Osteocyte (in vitro differentiated cells): ENCODE measurements at regions not wholly inside any gene's neighbourhood (a gene's known extent, or its start where the extent isn't known, plus 50 kb on each side); places are given as distances from the start of the nearest gene placed in this dataset.

ENCODE experiments used
- DNase-seq: peaks from one replicate; pipeline ENCODE4 v3.0.0; 2021; ENCODE audit warnings: mixed read lengths; ENCODE audit not compliant: unreplicated experiment; ENCODE audit errors: extremely low spot score
- H3K27ac Mint-ChIP-seq: one replicate; pipeline ENCODE4 v1.8.0; 2021; ENCODE audit warnings: mild to moderate bottlenecking, mixed read lengths; ENCODE audit not compliant: unreplicated experiment
- H3K27me3 Mint-ChIP-seq: one replicate; pipeline ENCODE4 v1.8.0; 2021; ENCODE audit warnings: mixed read lengths; ENCODE audit not compliant: unreplicated experiment
- H3K36me3 Mint-ChIP-seq: one replicate; pipeline ENCODE4 v1.8.0; 2021; ENCODE audit warnings: mixed read lengths; ENCODE audit not compliant: unreplicated experiment
- H3K4me1 Mint-ChIP-seq: one replicate; pipeline ENCODE4 v1.8.0; 2021; ENCODE audit warnings: mixed read lengths; ENCODE audit not compliant: unreplicated experiment
- H3K4me3 Mint-ChIP-seq: one replicate; pipeline ENCODE4 v1.8.0; 2021; ENCODE audit warnings: mild to moderate bottlenecking, moderate library complexity, mixed read lengths; ENCODE audit not compliant: unreplicated experiment
- H3K9me3 Mint-ChIP-seq: one replicate; pipeline ENCODE4 v1.8.0; 2021; ENCODE audit warnings: mixed read lengths; ENCODE audit not compliant: unreplicated experiment
- CTCF ChIP-seq: fragments of 200-600 bp; sonication (generic); IDR thresholded peaks from 2 replicates; pipeline ENCODE4 v1.5.0; 2021; ENCODE audit warnings: antibody characterized with exemption, mild to moderate bottlenecking, moderate library complexity

GRCh38 chr18:37654034-37654433 lies 88.4 kb upstream of the CELF4 start:
- peaks cover 21% of the 10 kb centered on the region for H3K9me3 Mint-ChIP-seq
- no peaks in the 10 kb centered on the region for H3K36me3 Mint-ChIP-seq
- no peak for DNase-seq
- H3K4me1 Mint-ChIP-seq: no peaks in the 10 kb centered on the region
- H3K4me3 Mint-ChIP-seq: no peak overlapping the region
- no peak overlapping the region for H3K27ac Mint-ChIP-seq
- no peak for TF ChIP-seq CTCF
- no peaks in the 10 kb centered on the region for H3K27me3 Mint-ChIP-seq

- Mint-ChIP-seq H3K4me3 (no peak overlapping the region), H3K4me1 (no peaks in the 10 kb centered on the region), H3K36me3 (no peaks in the 10 kb centered on the region), H3K9me3 (peaks cover 17% of the 10 kb centered on the region), H3K27me3 (no peaks in the 10 kb centered on the region), H3K27ac (no peak overlapping the region)
- no peak for TF ChIP-seq CTCF
- DNase-seq: peak; percentile 30
Measured at GRCh38 chr18:37653618-37654017, 88.0 kb upstream of the CELF4 start.

GRCh38 chr18:37649930-37650329 lies 84.3 kb upstream of the CELF4 start:
- no peaks in the 10 kb centered on the region for H3K27me3 Mint-ChIP-seq
- H3K36me3 Mint-ChIP-seq: no peaks in the 10 kb centered on the region
- H3K27ac Mint-ChIP-seq: no peak overlapping the region

GRCh38 chr18:37649416-37649815 lies 83.8 kb upstream of the CELF4 start:
- no peak for DNase-seq
- Mint-ChIP-seq H3K9me3 (peaks cover 23% of the 10 kb centered on the region), H3K4me3 (no peak overlapping the region), H3K27ac (no peak overlapping the region), H3K27me3 (no peaks in the 10 kb centered on the region), H3K4me1 (no peaks in the 10 kb centered on the region), H3K36me3 (no peaks in the 10 kb centered on the region)
- no peak for TF ChIP-seq CTCF

More at GRCh38 chr18:37649930-37650329, 84.3 kb upstream of the CELF4 start:
- DNase-seq: no peak
- H3K4me1 Mint-ChIP-seq: no peaks in the 10 kb centered on the region
- peaks cover 21% of the 10 kb centered on the region for H3K9me3 Mint-ChIP-seq
- TF ChIP-seq CTCF: no peak
- H3K4me3 Mint-ChIP-seq: no peak overlapping the region

- DNase-seq: no peak
- Mint-ChIP-seq H3K4me3 (no peak overlapping the region), H3K27me3 (no peaks in the 10 kb centered on the region), H3K9me3 (peaks cover 32% of the 10 kb centered on the region), H3K4me1 (no peaks in the 10 kb centered on the region), H3K36me3 (no peaks in the 10 kb centered on the region), H3K27ac (no peak overlapping the region)
- no peak for TF ChIP-seq CTCF
Measured at GRCh38 chr18:37641573-37641972, 76.0 kb upstream of the CELF4 start.
